ENCODE measurements at regions not wholly inside any gene's neighbourhood (a gene's known extent, or its start where the extent isn't known, plus 50 kb on each side); places are given as distances from the start of the nearest gene placed in this dataset.

GRCh38 chr4:152029631-152030030 lies 268.8 kb upstream of the GATB start:
- no peak overlapping the region for H3K27ac ChIP-seq (ENCODE audit: low read depth, low read length, poor library complexity, severe bottlenecking)
- no peak for TF ChIP-seq EZH2phosphoT487 (IDR thresholded peaks at IDR 0.05; ENCODE audit: borderline replicate concordance, low read depth, low read length)
- TF ChIP-seq, protein P1, sequence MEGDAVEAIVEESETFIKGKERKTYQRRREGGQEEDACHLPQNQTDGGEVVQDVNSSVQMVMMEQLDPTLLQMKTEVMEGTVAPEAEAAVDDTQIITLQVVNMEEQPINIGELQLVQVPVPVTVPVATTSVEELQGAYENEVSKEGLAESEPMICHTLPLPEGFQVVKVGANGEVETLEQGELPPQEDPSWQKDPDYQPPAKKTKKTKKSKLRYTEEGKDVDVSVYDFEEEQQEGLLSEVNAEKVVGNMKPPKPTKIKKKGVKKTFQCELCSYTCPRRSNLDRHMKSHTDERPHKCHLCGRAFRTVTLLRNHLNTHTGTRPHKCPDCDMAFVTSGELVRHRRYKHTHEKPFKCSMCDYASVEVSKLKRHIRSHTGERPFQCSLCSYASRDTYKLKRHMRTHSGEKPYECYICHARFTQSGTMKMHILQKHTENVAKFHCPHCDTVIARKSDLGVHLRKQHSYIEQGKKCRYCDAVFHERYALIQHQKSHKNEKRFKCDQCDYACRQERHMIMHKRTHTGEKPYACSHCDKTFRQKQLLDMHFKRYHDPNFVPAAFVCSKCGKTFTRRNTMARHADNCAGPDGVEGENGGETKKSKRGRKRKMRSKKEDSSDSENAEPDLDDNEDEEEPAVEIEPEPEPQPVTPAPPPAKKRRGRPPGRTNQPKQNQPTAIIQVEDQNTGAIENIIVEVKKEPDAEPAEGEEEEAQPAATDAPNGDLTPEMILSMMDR (conservative IDR thresholded peaks at IDR 0.05; ENCODE audit: low read length), result no peak
- CTCF ChIA-PET (ENCODE audit: unreplicated experiment), result no interaction called here

GRCh38 chr4:152028131-152028530 lies 267.3 kb upstream of the GATB start:
- Histone ChIP-seq H3K4me2 (ENCODE audit: low read length) (no peak overlapping the region), H4K20me1 (ENCODE audit: insufficient read depth, low read length) (no peaks in the 10 kb centered on the region), H3K27ac (ENCODE audit: low read depth, low read length, poor library complexity, severe bottlenecking) (no peak overlapping the region), H3K9me2 (ENCODE audit: insufficient read depth, low read length) (no peaks in the 10 kb centered on the region), H3K4me1 (ENCODE audit: insufficient read depth, low read length, poor library complexity, severe bottlenecking) (no peaks in the 10 kb centered on the region), H3K9me3 (ENCODE audit: low read length) (no peaks in the 10 kb centered on the region), H2AFZ (ENCODE audit: low read length) (no peak overlapping the region), H3K4me3 (ENCODE audit: low read depth, low read length, poor library complexity, severe bottlenecking) (no peak overlapping the region), H3K36me3 (ENCODE audit: insufficient read depth, low read length) (no peaks in the 10 kb centered on the region), H3K79me2 (ENCODE audit: insufficient read depth, low read depth, low read length) (no peaks in the 10 kb centered on the region)
- no TSS peak for BruUV-seq (replicated peaks)
- TF ChIP-seq, protein P1 (conservative IDR thresholded peaks at IDR 0.05; ENCODE audit: low read length), result no peak
- TF ChIP-seq EZH2phosphoT487 (IDR thresholded peaks at IDR 0.05; ENCODE audit: borderline replicate concordance, low read depth, low read length), result no peak
- intact Hi-C loops (cut with micrococcal nuclease; ENCODE audit: unreplicated experiment), result no loop called here
- CTCF ChIA-PET (ENCODE audit: unreplicated experiment), result no interaction called here
- POLR2A ChIA-PET, result interaction anchor here (0.7 kb wide), 1 partner anchor 1099 kb away, joined by 3 read pairs; no protein-coding TSS in a partner anchor
- DNase-seq (ENCODE audit: low spot score), result no peak

More at GRCh38 chr4:152029631-152030030, 268.8 kb upstream of the GATB start:
- H3K4me3 ChIP-seq (ENCODE audit: low read depth, low read length, poor library complexity, severe bottlenecking), result no peak overlapping the region
- no peaks in the 10 kb centered on the region for H3K9me3 ChIP-seq (ENCODE audit: low read length)
- H3K79me2 ChIP-seq (ENCODE audit: insufficient read depth, low read depth, low read length), result no peaks in the 10 kb centered on the region
- H2AFZ ChIP-seq (ENCODE audit: low read length), result no peak overlapping the region
- intact Hi-C loops (cut with micrococcal nuclease; ENCODE audit: unreplicated experiment), result no loop called here
- no peak overlapping the region for H3K4me2 ChIP-seq (ENCODE audit: low read length)
- no peaks in the 10 kb centered on the region for H3K9me2 ChIP-seq (ENCODE audit: insufficient read depth, low read length)
- DNase-seq (ENCODE audit: low spot score), result no peak
- no peaks in the 10 kb centered on the region for H3K4me1 ChIP-seq (ENCODE audit: insufficient read depth, low read length, poor library complexity, severe bottlenecking)
- no TSS peak for BruUV-seq (replicated peaks)
- no peaks in the 10 kb centered on the region for H4K20me1 ChIP-seq (ENCODE audit: insufficient read depth, low read length)
- POLR2A ChIA-PET, result no interaction called here
- H3K36me3 ChIP-seq (ENCODE audit: insufficient read depth, low read length), result no peaks in the 10 kb centered on the region

DNA sequence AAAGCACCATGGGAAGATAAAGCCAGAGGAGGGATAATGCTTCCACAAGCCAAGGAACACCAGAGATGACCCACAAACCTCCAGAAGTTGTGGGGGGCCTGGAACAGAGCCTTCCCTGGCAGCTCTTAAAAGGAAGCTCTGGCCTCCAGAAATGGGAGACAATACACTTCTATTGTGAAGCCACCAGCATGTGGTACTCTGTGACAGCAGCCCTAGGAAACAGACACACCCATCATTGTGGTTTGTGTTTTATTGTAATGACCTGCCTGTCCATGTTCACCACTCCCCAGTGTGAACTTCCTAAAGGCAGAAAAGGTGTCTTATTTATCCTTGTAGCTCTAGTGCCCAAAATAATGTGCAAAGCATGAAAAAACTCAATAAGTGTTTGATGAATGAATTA lies 264.1 kb upstream of the GATB start:
- TF ChIP-seq, protein P1 (conservative IDR thresholded peaks at IDR 0.05; ENCODE audit: low read length), result no peak
- no peak for TF ChIP-seq EZH2phosphoT487 (IDR thresholded peaks at IDR 0.05; ENCODE audit: borderline replicate concordance, low read depth, low read length)
- no TSS peak for BruUV-seq (replicated peaks)
- Histone ChIP-seq H3K4me3 (ENCODE audit: low read depth, low read length, poor library complexity, severe bottlenecking) (no peak overlapping the region), H3K4me2 (ENCODE audit: low read length) (no peak overlapping the region), H3K9me2 (ENCODE audit: insufficient read depth, low read length) (no peaks in the 10 kb centered on the region), H3K4me1 (ENCODE audit: insufficient read depth, low read length, poor library complexity, severe bottlenecking) (no peaks in the 10 kb centered on the region), H3K27ac (ENCODE audit: low read depth, low read length, poor library complexity, severe bottlenecking) (no peak overlapping the region), H2AFZ (ENCODE audit: low read length) (no peak overlapping the region), H3K36me3 (ENCODE audit: insufficient read depth, low read length) (no peaks in the 10 kb centered on the region), H4K20me1 (ENCODE audit: insufficient read depth, low read length) (no peaks in the 10 kb centered on the region), H3K9me3 (ENCODE audit: low read length) (no peaks in the 10 kb centered on the region), H3K79me2 (ENCODE audit: insufficient read depth, low read depth, low read length) (no peaks in the 10 kb centered on the region)
- ChIA-PET CTCF (ENCODE audit: unreplicated experiment) (no interaction called here), POLR2A (no interaction called here)
- no peak for DNase-seq (ENCODE audit: low spot score)
- intact Hi-C loops (cut with micrococcal nuclease; ENCODE audit: unreplicated experiment), result no loop called here

Data from OCI-LY7 (cell line).